COLO668 (cell line): ENCODE measurements at regions not wholly inside any gene's neighbourhood (a gene's known extent, or its start where the extent isn't known, plus 50 kb on each side); places are given as distances from the start of the nearest gene placed in this dataset.

Experiments
- DNase-seq: peaks from one replicate; lab custom pipeline; 2025; ENCODE audit not compliant: unreplicated experiment; lab: John Stamatoyannopoulos, UW

DNA sequence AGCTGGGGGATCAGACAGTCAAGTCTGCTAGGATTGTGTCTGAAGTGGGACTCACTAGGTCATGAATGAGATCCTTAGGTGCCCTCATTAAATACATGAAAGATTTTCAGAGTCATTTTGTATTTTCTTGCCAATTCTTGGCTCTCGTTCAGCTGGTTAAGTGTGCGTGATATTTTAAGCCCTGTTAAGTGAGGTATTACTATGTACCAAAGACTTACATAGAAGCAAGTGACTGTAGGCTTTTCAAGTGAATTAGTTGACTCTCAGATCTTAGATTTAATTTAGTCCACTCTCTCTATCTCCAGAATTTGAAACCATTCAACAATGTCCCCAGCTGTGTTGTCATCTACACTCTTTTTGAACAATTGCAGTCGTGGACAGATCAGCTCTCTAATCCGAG is 219.4 kb downstream of the FOXL1 start:
- DNase-seq: no peak

DNA sequence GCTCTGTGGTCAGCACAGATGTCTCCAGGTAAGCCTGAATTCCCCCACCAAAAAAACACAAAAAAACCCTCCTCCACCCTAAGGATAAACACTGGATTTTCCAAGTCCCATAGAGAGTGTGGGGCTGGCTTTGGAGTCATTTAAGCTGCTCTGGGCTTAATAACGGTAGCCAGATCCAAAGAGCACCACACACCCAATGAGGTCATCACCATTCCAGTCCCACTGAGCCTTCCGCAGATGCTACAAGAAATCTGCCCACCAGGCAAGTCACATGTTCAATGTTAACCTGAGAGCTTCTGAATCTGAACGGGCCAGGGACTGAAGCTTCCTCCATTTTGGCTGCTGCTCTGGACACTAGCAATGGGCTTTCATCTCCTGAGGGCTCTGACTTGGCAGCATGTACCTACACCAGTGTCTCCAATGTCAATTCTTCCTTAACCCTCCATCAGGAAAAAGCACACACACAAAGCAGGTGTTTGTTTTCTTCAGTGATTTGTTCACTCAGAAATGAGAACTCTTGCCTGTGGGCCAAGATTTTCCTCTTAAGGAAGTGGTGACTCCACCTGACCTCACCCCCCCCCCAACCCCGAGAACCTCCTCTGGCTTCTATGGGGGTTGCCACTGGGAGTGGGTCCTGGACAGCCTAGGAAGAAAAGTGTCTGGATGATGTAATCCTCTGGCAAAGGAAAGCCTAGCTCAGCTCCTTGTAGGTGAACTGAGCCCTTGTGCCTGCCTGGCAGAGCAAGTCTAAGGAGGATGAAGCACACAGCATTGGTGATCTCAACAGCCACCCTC is 220.1 kb downstream of the FOXL1 start:
- DNase-seq: no peak

DNA sequence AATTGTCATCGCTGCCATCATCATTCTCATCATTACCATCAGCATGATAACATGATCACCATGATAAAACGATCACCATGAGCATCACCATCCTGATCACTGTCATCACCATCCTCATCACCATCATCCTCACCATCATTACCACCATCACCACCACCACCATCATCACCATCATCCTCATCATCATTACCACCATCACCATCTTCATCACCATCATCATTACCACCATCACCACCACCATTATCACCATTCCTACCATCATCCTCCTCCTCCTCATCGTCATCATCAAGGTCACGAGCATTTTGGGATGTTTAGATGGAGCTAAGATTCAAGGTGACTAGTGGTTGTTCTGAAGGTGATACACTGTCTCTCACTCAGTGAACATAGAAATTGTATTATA is 221.0 kb downstream of the FOXL1 start:
- DNase-seq: no peak

DNA sequence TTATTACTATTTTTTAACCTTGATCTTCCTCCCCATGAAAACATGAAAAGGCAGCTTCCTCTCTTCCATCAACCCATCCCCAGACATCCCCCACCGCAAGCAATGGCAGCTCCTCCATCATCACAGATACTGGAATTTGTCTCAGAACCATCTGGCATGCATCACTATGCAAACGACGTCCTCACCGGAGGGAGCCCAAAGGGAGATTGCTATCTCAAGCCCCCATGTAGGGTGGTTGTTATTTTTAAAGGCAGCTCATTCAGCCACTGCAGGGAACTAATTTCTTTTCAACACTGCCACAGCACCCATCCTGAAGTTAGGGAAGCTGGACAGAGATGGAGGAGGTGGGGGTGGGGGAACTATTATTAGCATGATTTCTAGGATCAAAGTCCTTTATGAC is 222.5 kb downstream of the FOXL1 start:
- no peak for DNase-seq

DNA sequence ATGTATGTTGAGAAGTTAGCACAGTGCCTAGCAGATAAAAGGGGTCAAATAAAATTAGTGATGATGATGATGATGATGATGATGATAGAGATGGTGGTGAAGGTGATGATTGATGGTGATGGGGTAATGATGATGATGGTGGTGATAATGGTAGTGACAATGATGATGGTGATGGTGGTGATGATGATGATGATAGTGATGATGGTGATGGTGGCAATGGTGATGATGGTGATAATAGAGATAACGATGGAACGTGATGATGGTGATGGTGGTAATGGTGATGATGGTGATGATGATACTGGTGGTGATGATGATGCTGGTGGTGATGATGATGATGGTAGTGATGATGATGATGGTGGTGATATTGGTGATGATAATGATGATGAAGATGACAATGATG is 223.7 kb downstream of the FOXL1 start:
- DNase-seq: no peak

- no peak for DNase-seq
These were observed 226.8 kb downstream of the FOXL1 start for GRCh38 chr16:86805188-86805587.

GRCh38 chr16:86806181-86806837 is 228.0 kb downstream of the FOXL1 start:
- DNase-seq: no peak

GRCh38 chr16:86806838-86807351 is 228.5 kb downstream of the FOXL1 start:
- no peak for DNase-seq

DNA sequence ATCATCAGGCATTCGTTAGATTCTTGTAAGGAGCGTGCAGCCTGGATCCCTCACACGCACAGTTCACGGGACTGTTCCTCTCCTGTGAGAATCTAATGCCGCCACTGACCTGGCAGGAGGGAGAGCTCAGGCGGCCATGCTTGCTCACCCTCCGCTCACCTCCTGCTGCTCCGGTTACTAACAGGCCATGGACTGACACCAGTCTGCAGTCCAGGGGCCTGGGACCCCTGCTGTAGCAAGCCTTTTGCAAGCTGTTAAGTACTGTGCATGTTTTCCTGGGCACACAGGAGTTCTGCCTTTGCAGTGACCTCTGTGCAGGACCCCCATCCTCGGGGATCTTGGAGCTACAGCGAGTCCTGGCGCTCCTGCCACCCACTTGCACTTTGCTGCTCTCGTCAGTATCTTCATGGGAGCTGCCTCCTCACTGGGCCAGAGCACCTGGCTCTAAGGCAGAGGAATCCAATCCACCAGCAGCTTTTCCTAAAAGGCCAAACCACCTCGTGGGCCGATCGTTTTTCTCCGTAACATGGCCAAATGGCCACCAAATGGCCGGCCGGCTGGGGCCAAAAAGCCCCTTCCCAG is 230.6 kb downstream of the FOXL1 start:
- no peak for DNase-seq

DNA sequence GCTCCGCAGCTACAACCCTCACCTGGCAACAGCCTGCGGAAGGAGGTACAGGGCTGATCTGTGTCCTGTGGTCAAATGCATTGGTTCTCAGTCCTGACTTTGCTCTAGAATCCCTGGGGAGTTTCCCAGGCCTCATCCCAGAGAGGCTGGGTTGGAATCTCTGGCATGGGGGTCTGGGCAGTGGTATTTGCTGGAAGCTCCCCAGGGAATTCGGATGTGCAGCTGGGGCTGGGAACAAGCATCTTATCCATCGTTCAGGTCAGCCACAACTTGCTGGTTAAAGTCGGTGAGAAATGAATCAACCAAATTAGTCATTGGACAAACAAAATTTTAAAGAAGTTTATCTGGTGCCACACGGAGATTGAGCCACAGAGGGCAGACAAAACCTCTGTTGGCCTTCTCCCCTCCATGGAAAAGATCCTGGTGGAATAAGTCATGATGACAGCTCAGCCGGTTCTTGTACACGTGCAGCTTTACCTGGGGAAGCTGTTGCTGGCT is 231.2 kb downstream of the FOXL1 start:
- no peak for DNase-seq

DNA sequence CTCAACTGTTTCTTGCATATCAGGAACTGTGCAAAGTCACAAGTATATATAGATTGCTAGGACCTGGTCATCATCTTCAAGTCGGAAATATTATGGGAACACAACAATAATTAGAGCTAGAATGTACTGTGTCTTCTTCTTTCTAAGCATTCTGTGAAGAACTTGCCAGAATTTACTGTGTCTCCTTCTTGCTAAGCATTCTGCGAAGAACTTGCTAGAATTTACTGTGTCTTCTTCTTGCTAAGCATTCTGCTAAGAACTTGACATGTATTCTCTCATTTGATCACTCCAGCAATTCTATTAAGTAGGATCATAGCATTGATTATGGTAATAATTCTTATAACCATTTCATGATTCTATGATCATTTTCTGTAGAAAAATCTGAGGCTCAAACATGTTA is 231.7 kb downstream of the FOXL1 start:
- DNase-seq: no peak

GRCh38 chr16:86812363-86812970 is 234.1 kb downstream of the FOXL1 start:
- no peak for DNase-seq

DNA sequence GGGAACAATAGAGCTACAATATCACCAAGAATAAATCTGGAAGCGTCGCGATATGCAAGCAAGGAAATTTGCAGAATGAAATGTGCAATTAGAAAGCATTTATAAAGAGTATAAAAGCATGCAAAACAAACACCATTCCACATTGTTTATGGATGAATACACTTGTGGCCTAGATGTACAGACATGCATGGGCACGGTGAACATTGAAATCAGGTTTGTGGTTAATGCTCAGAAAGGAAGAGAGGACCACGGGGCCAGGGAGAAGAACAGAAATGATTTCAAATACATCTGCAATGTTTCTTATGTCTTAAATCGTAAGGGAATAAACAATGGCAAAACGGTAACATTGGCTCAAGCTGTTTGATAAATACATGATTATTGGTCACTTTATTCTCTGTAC is 235.9 kb downstream of the FOXL1 start:
- no peak for DNase-seq

- no peak for DNase-seq
These were observed 238.7 kb downstream of the FOXL1 start for GRCh38 chr16:86816930-86817625.

DNA sequence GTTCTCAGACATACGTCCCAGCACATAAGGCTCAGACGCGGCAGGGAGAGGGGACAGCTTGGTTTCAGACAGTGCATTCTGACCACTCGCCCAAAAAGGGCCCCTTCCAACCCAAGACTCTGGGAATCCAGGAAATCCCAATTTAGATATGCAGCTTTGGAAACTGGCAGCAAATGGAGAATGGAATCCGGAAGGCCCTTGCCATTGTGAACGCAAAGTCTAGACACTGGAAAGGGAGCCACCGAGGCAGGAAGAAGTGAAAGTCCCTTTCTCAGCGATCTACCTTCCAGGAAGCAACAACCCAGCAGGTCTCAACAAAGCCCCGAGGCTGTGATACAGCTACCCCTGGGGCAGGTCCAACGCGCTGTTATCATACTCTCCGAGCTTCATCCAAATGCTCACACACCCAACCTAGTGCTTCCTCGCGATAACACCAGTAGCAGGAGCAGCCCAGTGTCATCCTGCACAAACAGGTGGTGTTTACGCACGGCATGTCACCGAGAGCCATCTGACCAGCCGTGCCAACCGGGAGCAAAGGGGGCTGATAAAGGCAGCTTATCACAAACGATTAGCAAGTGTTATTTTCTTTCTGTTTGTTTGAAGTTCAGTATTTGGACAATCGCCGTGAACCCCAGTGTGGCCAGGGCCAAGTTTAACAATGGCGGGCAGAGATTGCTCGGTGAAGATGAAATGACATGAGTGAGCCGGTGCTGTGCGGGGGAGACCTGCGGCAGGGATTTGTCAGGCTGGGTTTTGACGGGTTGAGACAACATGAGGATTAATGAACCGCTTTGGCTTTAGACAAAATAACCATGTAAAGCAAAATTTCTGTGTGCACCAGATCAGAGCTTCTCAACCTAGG is 240.6 kb downstream of the FOXL1 start:
- DNase-seq: no peak

- no peak for DNase-seq
These were observed 241.2 kb downstream of the FOXL1 start for GRCh38 chr16:86819533-86819892.

DNA sequence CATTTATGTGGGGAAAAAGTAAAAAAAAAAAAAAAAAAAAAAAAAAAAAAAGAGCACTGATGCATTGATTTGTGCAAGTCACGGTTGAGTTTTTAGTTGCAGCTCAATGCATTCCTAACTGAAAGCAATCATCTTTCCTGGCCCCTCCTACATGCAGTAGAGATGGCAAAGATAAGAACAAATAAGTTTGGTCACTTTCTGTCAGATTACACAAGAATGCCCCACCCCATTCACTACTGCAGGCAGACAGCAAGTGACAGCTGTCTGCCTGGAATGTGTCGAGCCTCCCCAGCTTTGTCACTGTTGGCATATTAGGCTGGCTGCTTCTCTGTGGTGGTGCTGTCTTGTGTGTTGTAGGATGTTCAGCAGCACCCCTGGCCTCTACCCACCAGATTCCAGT is 243.5 kb downstream of the FOXL1 start:
- no peak for DNase-seq

DNA sequence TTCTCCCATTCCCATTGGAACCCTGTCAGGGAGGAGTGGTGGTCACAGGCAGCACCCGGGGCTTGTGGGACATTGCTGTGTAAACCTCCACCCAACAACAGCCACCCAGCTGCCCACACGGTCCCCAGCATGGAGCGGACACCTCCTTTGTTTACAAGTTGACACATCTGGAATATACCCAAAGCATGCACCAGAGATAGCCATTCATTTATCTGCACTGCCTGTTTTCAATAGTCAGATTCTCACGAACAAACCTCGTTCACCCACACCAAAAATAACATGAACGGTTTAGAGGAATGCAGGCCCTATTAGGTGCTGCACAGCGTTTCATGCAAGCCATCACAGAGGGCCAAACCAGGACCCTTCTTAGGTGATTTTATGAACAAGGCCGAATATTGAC is 244.8 kb downstream of the FOXL1 start:
- DNase-seq: no peak

- no peak for DNase-seq
These were observed 245.7 kb downstream of the FOXL1 start for GRCh38 chr16:86823888-86824671.
